LNCAP (cell line): ENCODE measurements at regions not wholly inside any gene's neighbourhood (a gene's known extent, or its start where the extent isn't known, plus 50 kb on each side); places are given as distances from the start of the nearest gene placed in this dataset.
A peak's percentile ranks its signal among the peaks of the same experiment; 100 is the strongest.

Source experiments
- CTCF ChIP-seq: fragments of 450-650 bp; IDR thresholded peaks from 2 replicates; pipeline ENCODE4 v1.5.1; 2017; ENCODE audit warnings: mild to moderate bottlenecking

DNA sequence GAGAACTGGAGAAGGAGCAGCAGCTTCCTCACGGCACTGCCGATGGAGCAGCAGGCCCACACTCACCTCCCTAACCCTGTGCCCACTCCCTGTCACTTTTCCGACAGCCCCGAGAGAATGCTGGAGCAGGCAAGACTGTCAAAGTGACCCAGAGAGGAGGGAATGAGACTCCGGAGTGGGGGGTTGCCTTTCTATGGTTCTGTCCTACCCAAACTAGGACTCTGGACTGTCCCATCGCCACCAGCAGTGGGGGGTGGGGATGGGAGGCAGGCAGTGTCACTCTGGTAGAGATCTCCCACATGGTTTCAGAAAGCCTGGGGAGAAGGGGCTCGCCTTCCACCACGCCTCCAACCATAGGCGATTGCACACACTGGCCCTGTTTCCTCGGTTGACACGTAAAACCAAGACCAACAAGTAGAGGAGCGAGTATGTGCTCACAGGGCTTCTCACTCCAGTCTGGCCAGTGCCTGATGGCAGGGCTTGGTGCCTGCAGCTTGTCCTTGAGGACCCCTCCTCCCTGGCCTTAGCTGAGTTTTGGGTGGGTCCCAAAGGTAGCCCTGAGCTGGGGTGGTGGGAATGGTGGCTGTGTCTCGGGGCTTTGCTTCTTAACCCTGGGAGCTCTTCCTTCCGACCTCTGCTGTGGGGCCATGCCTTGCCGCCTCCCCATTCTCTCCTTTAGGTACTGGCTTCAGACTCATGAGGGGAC lies 148.5 kb downstream of the PTPN20 start:
- no peak for TF ChIP-seq CTCF

GRCh38 chr10:47060356-47060755 lies 149.1 kb downstream of the PTPN20 start:
- TF ChIP-seq CTCF, result no peak

DNA sequence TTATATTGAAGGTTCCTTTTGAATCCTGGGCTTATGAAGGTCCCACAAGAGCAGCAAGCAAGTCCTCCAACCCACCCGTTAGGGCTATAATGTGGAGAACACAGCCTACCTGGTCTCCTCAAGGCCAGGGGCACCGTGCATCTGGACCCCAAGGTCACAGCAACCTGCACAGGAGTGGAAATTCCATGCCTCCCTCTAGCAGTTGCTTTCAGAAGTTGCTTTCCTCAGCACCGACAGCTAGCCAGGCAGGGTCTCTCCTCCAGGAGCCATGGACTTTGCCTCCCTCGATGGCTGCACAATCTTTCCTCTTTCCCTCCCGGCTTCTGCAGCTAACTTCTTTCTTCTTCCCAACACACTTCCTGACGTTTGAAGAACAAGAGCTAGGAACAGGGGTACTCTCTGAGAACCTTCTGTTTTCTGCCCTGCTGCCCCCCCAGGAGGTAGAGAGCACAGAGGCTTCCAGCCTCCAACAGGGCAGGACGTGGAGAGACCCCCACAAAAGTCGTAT lies 149.8 kb downstream of the PTPN20 start:
- no peak for TF ChIP-seq CTCF

DNA sequence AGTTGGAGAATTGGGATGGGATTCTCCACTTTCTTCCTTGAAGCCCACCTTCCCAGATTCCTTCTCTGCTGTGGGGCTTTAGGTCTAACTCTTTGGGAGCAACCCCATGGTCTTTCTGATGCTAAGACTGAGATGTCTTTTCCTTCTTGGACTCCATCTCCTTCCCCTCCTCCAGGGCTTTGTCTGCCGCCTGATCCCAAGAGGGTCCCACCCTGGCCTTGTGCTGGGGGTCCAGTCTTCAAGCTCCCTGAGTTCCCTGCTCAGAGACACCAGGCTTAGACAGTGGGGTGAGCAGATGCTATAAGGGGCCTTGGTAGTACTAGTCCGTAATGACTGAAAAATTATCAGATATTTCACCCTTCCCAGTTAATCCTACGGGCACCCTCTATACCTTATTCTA lies 150.5 kb downstream of the PTPN20 start:
- TF ChIP-seq CTCF, result no peak

- peak; percentile 10; the same call in 1 of the 2 replicates for TF ChIP-seq CTCF
Observed at GRCh38 chr10:47062441-47063200, 151.4 kb downstream of the PTPN20 start.

GRCh38 chr10:47063858-47064257 lies 152.6 kb downstream of the PTPN20 start:
- no peak for TF ChIP-seq CTCF

- TF ChIP-seq CTCF, result no peak
Observed at GRCh38 chr10:47065903-47066302, 154.7 kb downstream of the PTPN20 start.
